ENCODE measurements at regions not wholly inside any gene's neighbourhood (a gene's known extent, or its start where the extent isn't known, plus 50 kb on each side); places are given as distances from the start of the nearest gene placed in this dataset.

- ATAC-seq = no peak
- Mint-ChIP-seq H3K36me3 (ENCODE audit: low read depth) (peaks cover 15% of the 10 kb centered on the region), H3K4me1 (no peaks in the 10 kb centered on the region), H3K4me3 (no peak overlapping the region), H3K27me3 (ENCODE audit: insufficient read depth, low read depth, poor library complexity) (no peaks in the 10 kb centered on the region), H3K9me3 (peaks cover 14% of the 10 kb centered on the region), H3K27ac (no peak overlapping the region)
- Histone ChIP-seq H2AFZ (no peak overlapping the region), H3K36me3 (ENCODE audit: insufficient read depth) (no peaks in the 10 kb centered on the region), H3K4me2 (no peak overlapping the region), H3F3A (replicated peaks; ENCODE audit: low read depth) (no peaks in the 10 kb centered on the region), H3K27ac (ENCODE audit: low read depth) (no peak overlapping the region), H3K9me2 (ENCODE audit: insufficient read depth) (peaks cover 16% of the 10 kb centered on the region; the same call in 1 of the 2 replicates), H4K20me1 (replicated peaks; ENCODE audit: insufficient read depth) (no peaks in the 10 kb centered on the region), H3K4me3 (no peak overlapping the region), H3K79me2 (replicated peaks; ENCODE audit: insufficient read depth) (no peaks in the 10 kb centered on the region), H3K4me1 (ENCODE audit: insufficient read depth) (no peaks in the 10 kb centered on the region), H3K27me3 (ENCODE audit: insufficient read depth) (no peaks in the 10 kb centered on the region)
- no peak for DNase-seq (ENCODE audit: low spot score)
- TF ChIP-seq CTCF (conservative IDR thresholded peaks at IDR 0.05; ENCODE audit: low read depth in 2 of 2) = no peak
- TF ChIP-seq REST (IDR thresholded peaks at IDR 0.05; ENCODE audit: unreplicated experiment) = no peak
- TF ChIP-seq EZH2 (IDR thresholded peaks at IDR 0.05; ENCODE audit: low read depth, unreplicated experiment) = no peak
- no peak for TF ChIP-seq POLR2AphosphoS5 (IDR thresholded peaks at IDR 0.05; ENCODE audit: low read depth)
- no peak for TF ChIP-seq EZH2phosphoT487 (IDR thresholded peaks at IDR 0.05; ENCODE audit: unreplicated experiment)
- TF ChIP-seq STAT1 (IDR thresholded peaks at IDR 0.05; ENCODE audit: unreplicated experiment) = no peak
- TF ChIP-seq NANOG (IDR thresholded peaks at IDR 0.05; ENCODE audit: borderline replicate concordance) = no peak
- TF ChIP-seq ZNF114 (CRISPR knock-in tag; IDR thresholded peaks at IDR 0.05) = no peak
- no peak for TF ChIP-seq ZNF462 (CRISPR knock-in tag; IDR thresholded peaks at IDR 0.05)
- no peak for TF ChIP-seq ZNF331 (CRISPR knock-in tag; IDR thresholded peaks at IDR 0.05; ENCODE audit: low read depth)
- no peak for TF ChIP-seq ETS1 (IDR thresholded peaks at IDR 0.05)
- TF ChIP-seq CREB1 (CRISPR knock-in tag; IDR thresholded peaks at IDR 0.05; ENCODE audit: low read depth) = no peak
- no peak for TF ChIP-seq JUNB (IDR thresholded peaks at IDR 0.05; ENCODE audit: unreplicated experiment)
Observed at GRCh38 chr7:11950281-11950680, 118.3 kb upstream of the THSD7A start.
